Mesenchymal stem cell (in vitro differentiated cells and primary cell): ENCODE measurements at regions not wholly inside any gene's neighbourhood (a gene's known extent, or its start where the extent isn't known, plus 50 kb on each side); places are given as distances from the start of the nearest gene placed in this dataset.
A peak's percentile ranks its signal among the peaks of the same experiment; 100 is the strongest.

Experiments
- DNase-seq: peaks from one replicate; pipeline ENCODE4 v3.0.0-alpha.2; 2013
- H2AFZ ChIP-seq: one replicate; pipeline ENCODE4 v1.6.1; 2013; ENCODE audit warnings: low read depth, mild to moderate bottlenecking, control low read depth, inconsistent platforms, low read length, moderate library complexity
- H2AK5ac ChIP-seq: 2 replicates; pipeline ENCODE4 v1.6.1; 2013; ENCODE audit warnings: low read length, moderate library complexity, mild to moderate bottlenecking, inconsistent platforms; ENCODE audit not compliant: severe bottlenecking
- H2BK120ac ChIP-seq: one replicate; pipeline ENCODE4 v1.6.1; 2013; ENCODE audit warnings: low read depth, mild to moderate bottlenecking, inconsistent platforms, low read length, moderate library complexity
- H2BK12ac ChIP-seq, 2 experiments: one replicate each; pipeline ENCODE4 v1.6.1; 2013; ENCODE audit warnings: inconsistent platforms in 2 of 2, low read length in 2 of 2, mild to moderate bottlenecking in 2 of 2, moderate library complexity in 2 of 2, control low read depth in 1 of 2
- H2BK15ac ChIP-seq: one replicate; pipeline ENCODE4 v1.6.1; 2013; ENCODE audit warnings: mild to moderate bottlenecking, low read depth, inconsistent platforms; ENCODE audit not compliant: poor library complexity, severe bottlenecking
- H2BK5ac ChIP-seq: 2 replicates; pipeline ENCODE4 v1.6.1; 2013; ENCODE audit warnings: low read depth, mild to moderate bottlenecking, low read length, control low read depth, inconsistent platforms; ENCODE audit not compliant: poor library complexity, severe bottlenecking
- H3K14ac ChIP-seq, 2 experiments: one replicate each; pipeline ENCODE4 v1.6.1; 2013; ENCODE audit warnings: inconsistent platforms in 2 of 2, low read length in 2 of 2, control low read depth in 1 of 2, mild to moderate bottlenecking in 1 of 2, moderate library complexity in 1 of 2
- H3K18ac ChIP-seq, 2 experiments: one replicate each; pipeline ENCODE4 v1.6.1; 2013; ENCODE audit warnings: inconsistent platforms in 2 of 2, low read length in 2 of 2, control low read depth in 1 of 2, low read depth in 1 of 2, mild to moderate bottlenecking in 1 of 2
- H3K23ac ChIP-seq, 2 experiments: one replicate each; pipeline ENCODE4 v1.6.1; 2013; ENCODE audit warnings: inconsistent platforms in 2 of 2, low read length in 2 of 2, mild to moderate bottlenecking in 2 of 2, moderate library complexity in 2 of 2, control low read depth in 1 of 2
- H3K27ac ChIP-seq: 2 replicates; pipeline ENCODE4 v1.5.1; 2013; ENCODE audit warnings: mild to moderate bottlenecking, moderate library complexity, low read length, control low read depth, inconsistent platforms; ENCODE audit not compliant: poor library complexity, severe bottlenecking
- H3K27me3 ChIP-seq, 2 experiments: 2 replicates each; pipeline versions ENCODE4 v1.6.1 to v1.7.0; 2013; ENCODE audit warnings: low read length in 2 of 2, mild to moderate bottlenecking in 2 of 2, moderate library complexity in 2 of 2, control low read depth in 1 of 2, inconsistent platforms in 1 of 2; ENCODE audit not compliant: control insufficient read depth in 1 of 2, insufficient read depth in 1 of 2
- H3K36me3 ChIP-seq, 2 experiments: 2 replicates each; pipeline versions ENCODE4 v1.6.1 to v1.7.0; 2013; ENCODE audit warnings: low read length in 2 of 2, control low read depth in 1 of 2, inconsistent platforms in 1 of 2, low read depth in 1 of 2, mild to moderate bottlenecking in 1 of 2; ENCODE audit not compliant: insufficient read depth in 2 of 2, control insufficient read depth in 1 of 2
- H3K4ac ChIP-seq, 2 experiments: one replicate each; pipeline ENCODE4 v1.6.1; 2013; ENCODE audit warnings: inconsistent platforms in 2 of 2, low read length in 2 of 2, mild to moderate bottlenecking in 2 of 2, moderate library complexity in 2 of 2, control low read depth in 1 of 2, low read depth in 1 of 2
- H3K4me1 ChIP-seq: 2 replicates; pipeline ENCODE4 v1.6.1; 2013; ENCODE audit warnings: low read depth, low read length, control low read depth; ENCODE audit not compliant: control insufficient read depth, insufficient read depth
- H3K4me2 ChIP-seq: 2 replicates; pipeline ENCODE4 v1.6.1; 2013; ENCODE audit warnings: low read length, mild to moderate bottlenecking, inconsistent platforms; ENCODE audit not compliant: poor library complexity, severe bottlenecking
- H3K4me3 ChIP-seq, 2 experiments: 2 replicates each; pipeline versions ENCODE4 v1.5.1 to v1.7.0; 2013; ENCODE audit warnings: low read length in 2 of 2, mild to moderate bottlenecking in 2 of 2, control low read depth in 1 of 2, low read depth in 1 of 2; ENCODE audit not compliant: insufficient read depth in 1 of 2
- H3K79me1 ChIP-seq: replicated peaks from 2 replicates; pipeline ENCODE4 v1.6.1; 2013; ENCODE audit warnings: mild to moderate bottlenecking, control low read depth, low read length, inconsistent platforms; ENCODE audit not compliant: poor library complexity, severe bottlenecking
- H3K9ac ChIP-seq: 2 replicates; pipeline ENCODE4 v1.7.0; 2013; ENCODE audit warnings: mild to moderate bottlenecking, low read length, moderate library complexity
- H3K9me3 ChIP-seq: 2 replicates; pipeline ENCODE4 v1.7.0; 2013; ENCODE audit warnings: mild to moderate bottlenecking, low read length; ENCODE audit not compliant: control insufficient read depth
- H4K8ac ChIP-seq: one replicate; pipeline ENCODE4 v1.6.1; 2013; ENCODE audit warnings: inconsistent platforms, mild to moderate bottlenecking, low read length, moderate library complexity
- H4K91ac ChIP-seq: one replicate; pipeline ENCODE4 v1.6.1; 2013; ENCODE audit warnings: mild to moderate bottlenecking, low read length, inconsistent platforms
- WGBS: methylation state at CpG from one replicate; pipeline ENCODE4 v1.1.7; 2013; ENCODE audit warnings: mixed read lengths; 5-methylcytosine and 5-hydroxymethylcytosine counted together

GRCh38 chr11:38809521-38809920 lies 2211.5 kb upstream of the RAG2 start:
- peaks cover 7% of the 10 kb centered on the region for H3K9me3 ChIP-seq
- H3K23ac ChIP-seq = no peak overlapping the region
- H2AFZ ChIP-seq = no peak overlapping the region
- no peak overlapping the region for H4K8ac ChIP-seq
- DNase-seq = no peak
- no peaks in the 10 kb centered on the region for H3K79me1 ChIP-seq
- H2BK120ac ChIP-seq = no peak overlapping the region
- no peak overlapping the region for H2BK15ac ChIP-seq
- H2BK5ac ChIP-seq = no peak overlapping the region
- no peak overlapping the region for H3K14ac ChIP-seq
- no peak overlapping the region for H2AK5ac ChIP-seq
- no peaks in the 10 kb centered on the region for H3K36me3 ChIP-seq
- no peak overlapping the region for H2BK12ac ChIP-seq
- H3K4me3 ChIP-seq = no peak overlapping the region
- no peaks in the 10 kb centered on the region for H3K4me1 ChIP-seq
- WGBS = 87% methylated on average over 4 of the region's 4 CpGs
- no peak overlapping the region for H3K27ac ChIP-seq
- no peaks in the 10 kb centered on the region for H3K27me3 ChIP-seq
- H4K91ac ChIP-seq = no peak overlapping the region
- no peak overlapping the region for H3K9ac ChIP-seq
- no peak overlapping the region for H3K4ac ChIP-seq
- H3K4me2 ChIP-seq = no peak overlapping the region
- H3K18ac ChIP-seq = no peak overlapping the region

- DNase-seq = no peak
- no peak overlapping the region for H3K23ac ChIP-seq
- H2BK12ac ChIP-seq = no peak overlapping the region
- H3K9ac ChIP-seq = no peak overlapping the region
- no peak overlapping the region for H3K27ac ChIP-seq
- WGBS = 89% methylated on average over 1 of the region's 1 CpG
- no peak overlapping the region for H3K4me3 ChIP-seq
- no peak overlapping the region for H2BK15ac ChIP-seq
- H3K9me3 ChIP-seq = no peaks in the 10 kb centered on the region
- H2BK120ac ChIP-seq = no peak overlapping the region
- no peak overlapping the region for H3K4ac ChIP-seq
- no peak overlapping the region for H3K18ac ChIP-seq
- no peaks in the 10 kb centered on the region for H3K79me1 ChIP-seq
- no peak overlapping the region for H2AFZ ChIP-seq
- H3K36me3 ChIP-seq = no peaks in the 10 kb centered on the region
- no peak overlapping the region for H2AK5ac ChIP-seq
- no peak overlapping the region for H2BK5ac ChIP-seq
- H3K27me3 ChIP-seq = no peaks in the 10 kb centered on the region
- H3K4me1 ChIP-seq = no peaks in the 10 kb centered on the region
- H4K8ac ChIP-seq = no peak overlapping the region
- H3K14ac ChIP-seq = no peak overlapping the region
- H3K4me2 ChIP-seq = no peak overlapping the region
- no peak overlapping the region for H4K91ac ChIP-seq
Measured at GRCh38 chr11:38796281-38796680, 2198.2 kb upstream of the RAG2 start.

- H3K9ac ChIP-seq = no peak overlapping the region
- no peaks in the 10 kb centered on the region for H3K27me3 ChIP-seq
- no peak overlapping the region for H3K4me2 ChIP-seq
- H4K91ac ChIP-seq = no peak overlapping the region
- H2AFZ ChIP-seq = no peak overlapping the region
- no CpG with 5 or more reads among the region's 2 CpGs for WGBS
- no peaks in the 10 kb centered on the region for H3K36me3 ChIP-seq
- no peak overlapping the region for H3K14ac ChIP-seq
- H3K23ac ChIP-seq = no peak overlapping the region
- no peak overlapping the region for H4K8ac ChIP-seq
- H2BK120ac ChIP-seq = no peak overlapping the region
- H3K18ac ChIP-seq = no peak overlapping the region
- H3K4me3 ChIP-seq = no peak overlapping the region
- H2AK5ac ChIP-seq = no peak overlapping the region
- H3K79me1 ChIP-seq = no peaks in the 10 kb centered on the region
- no peak overlapping the region for H2BK15ac ChIP-seq
- no peak overlapping the region for H2BK5ac ChIP-seq
- H2BK12ac ChIP-seq = no peak overlapping the region
- H3K4ac ChIP-seq = no peak overlapping the region
- H3K4me1 ChIP-seq = no peaks in the 10 kb centered on the region
- H3K27ac ChIP-seq = no peak overlapping the region
- no peak for DNase-seq
- H3K9me3 ChIP-seq = no peaks in the 10 kb centered on the region
Measured at GRCh38 chr11:38795027-38795426, 2197.0 kb upstream of the RAG2 start.

- Histone ChIP-seq H3K36me3 (no peaks in the 10 kb centered on the region), H4K8ac (no peak overlapping the region), H2AFZ (no peak overlapping the region), H3K18ac (no peak overlapping the region), H3K23ac (no peak overlapping the region), H3K4me1 (no peaks in the 10 kb centered on the region), H2BK5ac (no peak overlapping the region), H2AK5ac (no peak overlapping the region), H3K27me3 (no peaks in the 10 kb centered on the region), H3K14ac (no peak overlapping the region), H3K9ac (no peak overlapping the region), H4K91ac (no peak overlapping the region), H2BK12ac (no peak overlapping the region), H3K27ac (no peak overlapping the region), H3K4me3 (no peak overlapping the region), H2BK15ac (no peak overlapping the region), H3K79me1 (no peaks in the 10 kb centered on the region), H3K4me2 (no peak overlapping the region), H3K4ac (no peak overlapping the region), H2BK120ac (no peak overlapping the region), H3K9me3 (no peaks in the 10 kb centered on the region)
- peak; percentile 68 for DNase-seq
- 30% methylated on average over 1 of the region's 4 CpGs for WGBS
Measured at GRCh38 chr11:38791346-38791961, 2193.4 kb upstream of the RAG2 start.
